GM18867 (cell line): ENCODE measurements at regions not wholly inside any gene's neighbourhood (a gene's known extent, or its start where the extent isn't known, plus 50 kb on each side); places are given as distances from the start of the nearest gene placed in this dataset.

Experiments
- ATAC-seq: cut with Tn5 transposase; IDR thresholded peaks from one replicate; pipeline ENCODE4 v1.9.1; 2021; ENCODE audit warnings: mild to moderate bottlenecking, moderate library complexity; ENCODE audit not compliant: unreplicated experiment

- ATAC-seq = no peak
These were observed 733.3 kb downstream of the PTPRU start for GRCh38 chr1:29969576-29969975.

- no peak for ATAC-seq
These were observed 730.9 kb downstream of the PTPRU start for GRCh38 chr1:29967261-29967660.

GRCh38 chr1:29966526-29967045, 730.3 kb downstream of the PTPRU start:
- ATAC-seq = no peak

- no peak for ATAC-seq
These were observed 728.6 kb downstream of the PTPRU start for GRCh38 chr1:29964718-29965533.

GRCh38 chr1:29963946-29964345, 727.6 kb downstream of the PTPRU start:
- ATAC-seq = no peak

GRCh38 chr1:29962831-29963247, 726.5 kb downstream of the PTPRU start:
- ATAC-seq = no peak

GRCh38 chr1:29962336-29962735, 726.0 kb downstream of the PTPRU start:
- no peak for ATAC-seq

- ATAC-seq = no peak
These were observed 725.2 kb downstream of the PTPRU start for GRCh38 chr1:29961293-29962059.

GRCh38 chr1:29960876-29961275, 724.6 kb downstream of the PTPRU start:
- ATAC-seq = no peak

GRCh38 chr1:29960156-29960755, 723.9 kb downstream of the PTPRU start:
- ATAC-seq = no peak

- ATAC-seq = no peak
These were observed 723.0 kb downstream of the PTPRU start for GRCh38 chr1:29959356-29959755.

GRCh38 chr1:29958271-29958670, 721.9 kb downstream of the PTPRU start:
- no peak for ATAC-seq

GRCh38 chr1:29956349-29957030, 720.2 kb downstream of the PTPRU start:
- ATAC-seq = no peak

- no peak for ATAC-seq
These were observed 718.3 kb downstream of the PTPRU start for GRCh38 chr1:29954591-29954990.

- ATAC-seq = no peak
These were observed 717.6 kb downstream of the PTPRU start for GRCh38 chr1:29953961-29954360.

- no peak for ATAC-seq
These were observed 713.4 kb downstream of the PTPRU start for GRCh38 chr1:29949676-29950075.

- ATAC-seq = no peak
These were observed 712.3 kb downstream of the PTPRU start for GRCh38 chr1:29948581-29948980.

GRCh38 chr1:29946057-29946456, 709.7 kb downstream of the PTPRU start:
- ATAC-seq = no peak

- ATAC-seq = no peak
These were observed 709.1 kb downstream of the PTPRU start for GRCh38 chr1:29945426-29945825.

- ATAC-seq = no peak
These were observed 708.1 kb downstream of the PTPRU start for GRCh38 chr1:29944253-29944905.
